Activated CD8-positive, alpha-beta T cell treated with anti-CD3 and anti-CD28 coated beads for 36 hours (primary cell): ENCODE measurements at regions not wholly inside any gene's neighbourhood (a gene's known extent, or its start where the extent isn't known, plus 50 kb on each side); places are given as distances from the start of the nearest gene placed in this dataset.

ENCODE experiments used
- ATAC-seq: fragments of 200-7000 bp; cut with Tn5 transposase; one replicate; pipeline ENCODE4 v1.10.0; 2021; ENCODE audit warnings: mild to moderate bottlenecking, moderate library complexity
- CTCF ChIA-PET: fragments of 350-600 bp; sonication (Branson Sonifier 250); formaldehyde crosslinking; loops from one replicate; lab custom pipeline; 2021; ENCODE audit warnings: antibody characterized with exemption; lab: Charles Lee
- POLR2A ChIA-PET: fragments of 350-600 bp; sonication (Branson Sonifier 250); formaldehyde crosslinking; loops from one replicate; lab custom pipeline; 2021; ENCODE audit warnings: antibody characterized with exemption; lab: Charles Lee
- DNase-seq: peaks from one replicate; pipeline ENCODE4 v3.0.0-alpha.2; 2020
- H3K27ac Mint-ChIP-seq: one replicate; pipeline ENCODE4 v1.8.0; 2021; ENCODE audit warnings: mild to moderate bottlenecking, mixed read lengths
- H3K27me3 Mint-ChIP-seq: one replicate; pipeline ENCODE4 v1.8.0; 2021; ENCODE audit warnings: mixed read lengths
- H3K36me3 Mint-ChIP-seq: one replicate; pipeline ENCODE4 v1.8.0; 2021; ENCODE audit warnings: low read depth, mixed read lengths
- H3K4me1 Mint-ChIP-seq: one replicate; pipeline ENCODE4 v1.8.0; 2021; ENCODE audit warnings: low read depth, mixed read lengths
- H3K4me3 Mint-ChIP-seq: one replicate; pipeline ENCODE4 v1.8.0; 2021; ENCODE audit warnings: mild to moderate bottlenecking, moderate library complexity, mixed read lengths
- H3K9me3 Mint-ChIP-seq: one replicate; pipeline ENCODE4 v1.8.0; 2021; ENCODE audit warnings: mixed read lengths
- intact Hi-C: fragments of 100-400 bp; cut with micrococcal nuclease; formaldehyde crosslinking; loops from one replicate; pipeline ENCODE4 v1.10.0; 2022
- TF ChIP-seq, protein P1 (sequence below): fragments of 200-600 bp; IDR thresholded peaks from one replicate; pipeline ENCODE4 v1.8.0; 2022; ENCODE audit warnings: antibody characterized with exemption, mild to moderate bottlenecking

GRCh38 chr13:74771964-74772363, 637.8 kb upstream of the KLF12 start:
- Mint-ChIP-seq H3K36me3 (no peaks in the 10 kb centered on the region), H3K4me3 (no peak overlapping the region), H3K4me1 (no peaks in the 10 kb centered on the region), H3K27me3 (peaks cover 9% of the 10 kb centered on the region), H3K9me3 (no peaks in the 10 kb centered on the region), H3K27ac (no peak overlapping the region)
- TF ChIP-seq, protein P1, sequence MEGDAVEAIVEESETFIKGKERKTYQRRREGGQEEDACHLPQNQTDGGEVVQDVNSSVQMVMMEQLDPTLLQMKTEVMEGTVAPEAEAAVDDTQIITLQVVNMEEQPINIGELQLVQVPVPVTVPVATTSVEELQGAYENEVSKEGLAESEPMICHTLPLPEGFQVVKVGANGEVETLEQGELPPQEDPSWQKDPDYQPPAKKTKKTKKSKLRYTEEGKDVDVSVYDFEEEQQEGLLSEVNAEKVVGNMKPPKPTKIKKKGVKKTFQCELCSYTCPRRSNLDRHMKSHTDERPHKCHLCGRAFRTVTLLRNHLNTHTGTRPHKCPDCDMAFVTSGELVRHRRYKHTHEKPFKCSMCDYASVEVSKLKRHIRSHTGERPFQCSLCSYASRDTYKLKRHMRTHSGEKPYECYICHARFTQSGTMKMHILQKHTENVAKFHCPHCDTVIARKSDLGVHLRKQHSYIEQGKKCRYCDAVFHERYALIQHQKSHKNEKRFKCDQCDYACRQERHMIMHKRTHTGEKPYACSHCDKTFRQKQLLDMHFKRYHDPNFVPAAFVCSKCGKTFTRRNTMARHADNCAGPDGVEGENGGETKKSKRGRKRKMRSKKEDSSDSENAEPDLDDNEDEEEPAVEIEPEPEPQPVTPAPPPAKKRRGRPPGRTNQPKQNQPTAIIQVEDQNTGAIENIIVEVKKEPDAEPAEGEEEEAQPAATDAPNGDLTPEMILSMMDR: no peak
- intact Hi-C loops: no loop called here
- ChIA-PET POLR2A (no interaction called here), CTCF (no interaction called here)
- DNase-seq (no peak), ATAC-seq (no peak)

DNA sequence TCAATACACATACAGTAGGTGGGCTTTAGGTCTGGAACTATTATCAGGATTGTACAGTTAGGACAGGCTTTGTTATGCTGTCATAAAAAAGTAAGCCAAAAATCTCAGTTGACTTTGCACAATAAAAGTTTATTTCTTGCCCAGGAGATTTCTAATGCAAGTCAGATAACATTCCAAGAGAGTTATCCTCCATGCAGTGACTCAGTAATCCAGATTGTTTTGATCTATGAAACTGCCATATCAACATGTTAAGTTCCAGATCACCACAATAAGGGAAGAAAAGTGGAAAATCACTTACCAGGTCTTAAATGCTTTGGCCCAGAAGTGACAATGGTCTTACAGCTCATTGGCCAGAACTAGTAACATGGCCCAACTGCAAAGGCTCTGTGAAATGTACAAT, 636.2 kb upstream of the KLF12 start:
- Mint-ChIP-seq H3K9me3 (no peaks in the 10 kb centered on the region), H3K4me3 (no peak overlapping the region), H3K36me3 (no peaks in the 10 kb centered on the region), H3K27ac (no peak overlapping the region), H3K27me3 (peaks cover 3% of the 10 kb centered on the region), H3K4me1 (no peaks in the 10 kb centered on the region)
- intact Hi-C loops: no loop called here
- ATAC-seq: no peak
- no peak for DNase-seq
- CTCF ChIA-PET: no interaction called here
- TF ChIP-seq, protein P1: no peak
- POLR2A ChIA-PET: interaction anchor here (0.6 kb wide), 1 partner anchor 574 kb away, joined by 3 read pairs; no protein-coding TSS in a partner anchor

DNA sequence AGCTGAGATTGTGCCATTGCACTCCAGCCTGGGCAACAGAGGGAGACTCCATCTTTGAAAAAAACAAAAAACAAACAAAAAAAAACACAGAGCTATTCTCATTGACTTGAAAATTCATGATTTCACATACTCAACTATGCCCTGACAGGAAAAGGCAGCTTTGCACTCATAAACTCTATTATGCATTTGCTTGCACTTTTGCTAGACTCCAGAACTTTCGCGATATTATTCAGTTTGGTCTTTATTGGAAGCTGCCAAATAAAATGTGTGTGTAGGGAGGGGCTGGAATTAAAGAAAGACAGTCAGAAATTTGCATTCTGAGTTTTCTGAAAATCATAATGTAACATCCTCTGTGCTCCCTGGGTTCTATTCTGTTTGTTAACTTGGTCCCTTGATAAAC, 635.1 kb upstream of the KLF12 start:
- intact Hi-C loops: no loop called here
- Mint-ChIP-seq H3K27me3 (peaks cover 3% of the 10 kb centered on the region), H3K36me3 (no peaks in the 10 kb centered on the region), H3K4me3 (no peak overlapping the region), H3K4me1 (no peaks in the 10 kb centered on the region), H3K9me3 (no peaks in the 10 kb centered on the region), H3K27ac (no peak overlapping the region)
- POLR2A ChIA-PET: no interaction called here
- ATAC-seq: no peak
- DNase-seq: no peak
- CTCF ChIA-PET: interaction anchor here (1.0 kb wide), 1 partner anchor 37 kb away, joined by 3 read pairs; no protein-coding TSS in a partner anchor
- TF ChIP-seq, protein P1: no peak

- ATAC-seq (no peak), DNase-seq (no peak)
- TF ChIP-seq, protein P1: no peak
- H3K4me1 Mint-ChIP-seq: no peaks in the 10 kb centered on the region
- peaks cover under 1% of the 10 kb centered on the region for H3K27me3 Mint-ChIP-seq
- intact Hi-C loops: no loop called here
- no peak overlapping the region for H3K27ac Mint-ChIP-seq
- H3K36me3 Mint-ChIP-seq: no peaks in the 10 kb centered on the region
- CTCF ChIA-PET: interaction anchor here (1.0 kb wide), 1 partner anchor 36 kb away, joined by 3 read pairs; no protein-coding TSS in a partner anchor
- no peak overlapping the region for H3K4me3 Mint-ChIP-seq
- POLR2A ChIA-PET: no interaction called here
- H3K9me3 Mint-ChIP-seq: no peaks in the 10 kb centered on the region
Observed at GRCh38 chr13:74768521-74769085, 634.4 kb upstream of the KLF12 start.

GRCh38 chr13:74767050-74767449, 632.8 kb upstream of the KLF12 start:
- DNase-seq: no peak
- TF ChIP-seq, protein P1: no peak
- POLR2A ChIA-PET: no interaction called here
- Mint-ChIP-seq H3K4me3 (no peak overlapping the region), H3K27ac (no peak overlapping the region), H3K9me3 (no peaks in the 10 kb centered on the region), H3K36me3 (no peaks in the 10 kb centered on the region), H3K27me3 (no peaks in the 10 kb centered on the region), H3K4me1 (no peaks in the 10 kb centered on the region)
- CTCF ChIA-PET: no interaction called here
- no peak for ATAC-seq
- intact Hi-C loops: no loop called here
